HEK293 (cell line): ENCODE measurements at regions not wholly inside any gene's neighbourhood (a gene's known extent, or its start where the extent isn't known, plus 50 kb on each side); places are given as distances from the start of the nearest gene placed in this dataset.

ENCODE experiments used
- CTCF ChIA-PET: fragments of 350-600 bp; formaldehyde crosslinking; extraction: SDS; loops from one replicate; lab custom pipeline; 2021; ENCODE audit warnings: antibody characterized with exemption; lab: Yijun Ruan, JAX
- POLR2A ChIA-PET: fragments of 300-600 bp; formaldehyde crosslinking; extraction: SDS; loops from one replicate; lab custom pipeline; 2020; ENCODE audit warnings: antibody characterized with exemption, inconsistent platforms; lab: Yijun Ruan, JAX
- H3K27ac ChIP-seq: fragments of 200-500 bp; sonication (Bioruptor generic); 2 replicates; pipeline ENCODE4 v1.5.1; 2014; ENCODE audit warnings: low read depth, low read length, control low read depth, inconsistent platforms; ENCODE audit errors: extremely low read depth
- H3K36me3 ChIP-seq, 2 experiments: fragments of 200-500 bp in 1 of 2; sonication (Bioruptor generic) in 1 of 2; 1 replicate in 1 of 2; 2 replicates in 1 of 2; pipeline ENCODE4 v1.5.1; 2014 to 2017; ENCODE audit warnings: inconsistent platforms in 2 of 2, low read length in 2 of 2; ENCODE audit not compliant: control insufficient read depth in 2 of 2, insufficient read depth in 1 of 2
- H3K4me1 ChIP-seq: fragments of 200-500 bp; sonication (Bioruptor generic); 2 replicates; pipeline ENCODE4 v1.5.1; 2014; ENCODE audit warnings: mild to moderate bottlenecking, low read length, inconsistent platforms; ENCODE audit not compliant: control insufficient read depth, insufficient read depth
- H3K4me3 ChIP-seq: 2 replicates; pipeline ENCODE4 v1.5.1; 2011; ENCODE audit warnings: low read depth, mild to moderate bottlenecking, control low read depth, low read length, moderate library complexity
- H3K9me3 ChIP-seq: fragments of 200-500 bp; sonication (Bioruptor generic); 2 replicates; pipeline ENCODE4 v1.5.1; 2014; ENCODE audit warnings: low read depth, low read length, inconsistent platforms; ENCODE audit not compliant: control insufficient read depth, insufficient read depth
- BCL11A ChIP-seq: fragments of 450-650 bp; formaldehyde crosslinking; IDR thresholded peaks from 2 replicates; pipeline ENCODE4 v1.5.1; 2016; ENCODE audit warnings: low read depth, missing biosample characterization, missing genetic modification characterization
- ZNF146 ChIP-seq: fragments of 450-650 bp; formaldehyde crosslinking; IDR thresholded peaks from 2 replicates; pipeline ENCODE4 v1.5.1; 2016; ENCODE audit warnings: missing biosample characterization, missing genetic modification characterization
- ZNF175 ChIP-seq: fragments of 450-650 bp; formaldehyde crosslinking; IDR thresholded peaks from 2 replicates; pipeline ENCODE4 v1.5.1; 2016; ENCODE audit warnings: missing biosample characterization, missing genetic modification characterization
- ZNF529 ChIP-seq: fragments of 450-650 bp; formaldehyde crosslinking; IDR thresholded peaks from 2 replicates; pipeline ENCODE4 v1.5.1; 2017; ENCODE audit warnings: missing genetic modification characterization, missing biosample characterization; ENCODE audit not compliant: insufficient replicate concordance
- ZNF585B ChIP-seq: fragments of 450-650 bp; formaldehyde crosslinking; IDR thresholded peaks from 2 replicates; pipeline ENCODE4 v1.5.1; 2016; ENCODE audit warnings: missing biosample characterization, missing genetic modification characterization
- ZNF792 ChIP-seq: fragments of 450-650 bp; formaldehyde crosslinking; IDR thresholded peaks from 2 replicates; pipeline ENCODE4 v1.5.1; 2016; ENCODE audit warnings: missing biosample characterization, missing genetic modification characterization
- TF ChIP-seq, protein P1 (sequence below): fragments of 450-650 bp; formaldehyde crosslinking; IDR thresholded peaks from 2 replicates; pipeline ENCODE4 v1.5.1; 2016; ENCODE audit warnings: missing biosample characterization, missing genetic modification characterization
- TF ChIP-seq, protein P2 (sequence below): fragments of 450-650 bp; formaldehyde crosslinking; IDR thresholded peaks from 2 replicates; pipeline ENCODE4 v1.5.1; 2016; ENCODE audit warnings: missing biosample characterization, missing genetic modification characterization
- TF ChIP-seq, protein P3 (sequence below): fragments of 450-650 bp; formaldehyde crosslinking; IDR thresholded peaks from 2 replicates; pipeline ENCODE4 v1.5.1; 2016; ENCODE audit warnings: missing biosample characterization, missing genetic modification characterization

DNA sequence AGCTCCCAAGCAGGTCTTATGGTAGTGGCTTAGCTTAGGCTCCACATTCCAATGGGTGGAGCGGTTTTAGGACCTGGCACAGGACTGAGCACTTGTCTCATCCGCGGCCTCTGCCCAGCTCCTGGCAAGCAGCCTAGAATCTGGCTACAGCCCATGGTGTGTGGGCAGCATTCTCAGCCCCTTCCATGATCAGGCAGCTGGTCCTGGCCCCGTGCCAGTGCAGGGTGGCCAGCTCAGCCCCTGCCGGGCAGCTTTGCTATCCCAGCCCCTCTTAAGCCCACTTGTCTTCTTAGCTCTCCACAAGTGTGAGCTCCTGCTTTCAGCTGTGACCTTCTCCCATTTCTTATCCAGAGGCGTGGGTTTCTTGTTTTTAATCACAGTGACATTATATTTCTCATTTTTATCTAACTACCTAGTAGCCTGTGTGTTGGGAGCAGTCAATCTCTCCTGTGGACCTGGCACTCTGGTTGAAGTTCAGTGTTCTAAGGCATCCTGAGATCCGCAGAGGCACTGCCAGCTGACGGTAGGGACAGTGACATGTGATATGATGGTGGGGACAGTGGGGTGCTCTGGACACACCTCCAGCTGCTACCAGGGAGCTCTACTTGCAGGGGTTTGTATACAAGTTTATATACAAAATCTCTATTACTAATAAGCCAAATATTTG, 84.5 kb upstream of the PRNP start (continued):
- TF ChIP-seq, protein P1, sequence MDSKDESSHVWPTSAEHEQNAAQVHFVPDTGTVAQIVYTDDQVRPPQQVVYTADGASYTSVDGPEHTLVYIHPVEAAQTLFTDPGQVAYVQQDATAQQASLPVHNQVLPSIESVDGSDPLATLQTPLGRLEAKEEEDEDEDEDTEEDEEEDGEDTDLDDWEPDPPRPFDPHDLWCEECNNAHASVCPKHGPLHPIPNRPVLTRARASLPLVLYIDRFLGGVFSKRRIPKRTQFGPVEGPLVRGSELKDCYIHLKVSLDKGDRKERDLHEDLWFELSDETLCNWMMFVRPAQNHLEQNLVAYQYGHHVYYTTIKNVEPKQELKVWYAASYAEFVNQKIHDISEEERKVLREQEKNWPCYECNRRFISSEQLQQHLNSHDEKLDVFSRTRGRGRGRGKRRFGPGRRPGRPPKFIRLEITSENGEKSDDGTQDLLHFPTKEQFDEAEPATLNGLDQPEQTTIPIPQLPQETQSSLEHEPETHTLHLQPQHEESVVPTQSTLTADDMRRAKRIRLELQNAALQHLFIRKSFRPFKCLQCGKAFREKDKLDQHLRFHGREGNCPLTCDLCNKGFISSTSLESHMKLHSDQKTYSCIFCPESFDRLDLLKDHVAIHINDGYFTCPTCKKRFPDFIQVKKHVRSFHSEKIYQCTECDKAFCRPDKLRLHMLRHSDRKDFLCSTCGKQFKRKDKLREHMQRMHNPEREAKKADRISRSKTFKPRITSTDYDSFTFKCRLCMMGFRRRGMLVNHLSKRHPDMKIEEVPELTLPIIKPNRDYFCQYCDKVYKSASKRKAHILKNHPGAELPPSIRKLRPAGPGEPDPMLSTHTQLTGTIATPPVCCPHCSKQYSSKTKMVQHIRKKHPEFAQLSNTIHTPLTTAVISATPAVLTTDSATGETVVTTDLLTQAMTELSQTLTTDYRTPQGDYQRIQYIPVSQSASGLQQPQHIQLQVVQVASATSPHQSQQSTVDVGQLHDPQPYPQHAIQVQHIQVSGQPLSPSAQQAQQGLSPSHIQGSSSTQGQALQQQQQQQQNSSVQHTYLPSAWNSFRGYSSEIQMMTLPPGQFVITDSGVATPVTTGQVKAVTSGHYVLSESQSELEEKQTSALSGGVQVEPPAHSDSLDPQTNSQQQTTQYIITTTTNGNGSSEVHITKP (tag by site-specific recombination): 0 out of 2 replicates have a peak, but pooled peaks have one; percentile 17

DNA sequence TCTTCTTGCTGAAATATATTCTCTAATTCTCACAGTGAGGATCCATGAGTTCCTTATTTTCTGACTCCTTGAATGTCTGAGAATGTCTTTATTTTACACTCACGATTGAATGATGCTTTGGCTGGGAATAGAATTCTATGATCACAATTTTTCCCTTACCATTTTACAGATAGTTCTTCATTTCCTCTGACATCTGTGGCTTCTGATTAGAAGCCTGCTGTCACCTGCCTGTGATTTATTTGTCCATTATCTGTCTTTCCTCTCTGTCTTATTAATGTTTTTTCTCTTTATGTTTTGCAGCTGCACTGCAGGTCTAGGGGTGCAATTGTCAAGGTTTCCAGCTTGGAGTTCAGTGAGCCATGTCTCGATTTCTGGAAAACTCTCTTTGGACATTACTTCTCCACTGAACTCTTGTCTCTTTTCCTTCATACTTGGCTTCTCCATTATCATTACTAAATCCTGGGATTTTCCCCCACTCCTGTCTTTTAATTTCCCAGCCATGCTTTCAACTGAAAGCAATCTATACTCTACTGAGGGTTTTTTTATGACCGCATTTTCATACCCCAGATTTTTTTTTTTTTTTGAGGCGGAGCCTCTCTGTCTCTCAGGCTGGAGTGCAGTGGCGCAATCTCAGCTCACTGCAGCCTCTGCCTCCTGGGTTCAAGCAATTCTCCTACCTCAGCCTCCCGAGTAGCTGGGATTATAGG, 85.8 kb upstream of the PRNP start:
- H3K4me1 ChIP-seq: peaks cover 23% of the 10 kb centered on the region
- no peaks in the 10 kb centered on the region for H3K36me3 ChIP-seq
- no peak overlapping the region for H3K4me3 ChIP-seq
- H3K9me3 ChIP-seq: no peaks in the 10 kb centered on the region
- TF ChIP-seq ZNF529 (tag by site-specific recombination) (no peak), ZNF175 (no peak), BCL11A (tag by site-specific recombination) (no peak), ZNF792 (no peak)
- TF ChIP-seq, protein P2, sequence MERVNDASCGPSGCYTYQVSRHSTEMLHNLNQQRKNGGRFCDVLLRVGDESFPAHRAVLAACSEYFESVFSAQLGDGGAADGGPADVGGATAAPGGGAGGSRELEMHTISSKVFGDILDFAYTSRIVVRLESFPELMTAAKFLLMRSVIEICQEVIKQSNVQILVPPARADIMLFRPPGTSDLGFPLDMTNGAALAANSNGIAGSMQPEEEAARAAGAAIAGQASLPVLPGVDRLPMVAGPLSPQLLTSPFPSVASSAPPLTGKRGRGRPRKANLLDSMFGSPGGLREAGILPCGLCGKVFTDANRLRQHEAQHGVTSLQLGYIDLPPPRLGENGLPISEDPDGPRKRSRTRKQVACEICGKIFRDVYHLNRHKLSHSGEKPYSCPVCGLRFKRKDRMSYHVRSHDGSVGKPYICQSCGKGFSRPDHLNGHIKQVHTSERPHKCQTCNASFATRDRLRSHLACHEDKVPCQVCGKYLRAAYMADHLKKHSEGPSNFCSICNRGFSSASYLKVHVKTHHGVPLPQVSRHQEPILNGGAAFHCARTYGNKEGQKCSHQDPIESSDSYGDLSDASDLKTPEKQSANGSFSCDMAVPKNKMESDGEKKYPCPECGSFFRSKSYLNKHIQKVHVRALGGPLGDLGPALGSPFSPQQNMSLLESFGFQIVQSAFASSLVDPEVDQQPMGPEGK (tag by site-specific recombination): no peak
- CTCF ChIA-PET: interaction anchor here (0.7 to 0.8 kb wide), 2 partner anchors 424 to 432 kb away, joined by 3 read pairs; no protein-coding TSS in a partner anchor
- POLR2A ChIA-PET: interaction anchor here (0.7 kb wide), 1 partner anchor 420 kb away, joined by 6 read pairs; no protein-coding TSS in a partner anchor
- no peak overlapping the region for H3K27ac ChIP-seq

DNA sequence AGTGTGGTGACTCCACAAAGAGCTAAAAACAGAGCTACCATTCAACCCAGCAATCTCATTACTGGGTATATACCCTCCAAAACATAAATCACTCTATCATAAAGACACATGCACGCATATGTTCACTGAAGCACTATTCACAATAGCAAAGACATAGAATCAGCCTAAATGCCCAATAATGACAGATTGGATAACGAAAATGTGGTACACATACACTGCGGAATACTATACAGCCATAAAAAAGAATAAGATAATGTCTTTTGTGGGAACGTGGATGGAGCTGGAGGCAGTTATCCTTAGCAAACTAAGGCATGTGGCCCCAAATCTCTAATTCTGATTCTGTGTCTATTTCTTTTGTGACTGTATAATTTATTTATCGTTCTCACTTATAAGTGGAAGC, 89.0 kb upstream of the PRNP start:
- no peaks in the 10 kb centered on the region for H3K9me3 ChIP-seq
- H3K36me3 ChIP-seq: no peaks in the 10 kb centered on the region
- ChIA-PET POLR2A (no interaction called here), CTCF (interaction anchor here (1.2 kb wide), 1 partner anchor 347 kb away, joined by 3 read pairs; no protein-coding TSS in a partner anchor)
- H3K4me1 ChIP-seq: peaks cover 5% of the 10 kb centered on the region; the same call in 1 of the 2 replicates
- peak; percentile 93 for TF ChIP-seq ZNF146
- no peak for TF ChIP-seq ZNF585B (tag by site-specific recombination)
- TF ChIP-seq, protein P3, sequence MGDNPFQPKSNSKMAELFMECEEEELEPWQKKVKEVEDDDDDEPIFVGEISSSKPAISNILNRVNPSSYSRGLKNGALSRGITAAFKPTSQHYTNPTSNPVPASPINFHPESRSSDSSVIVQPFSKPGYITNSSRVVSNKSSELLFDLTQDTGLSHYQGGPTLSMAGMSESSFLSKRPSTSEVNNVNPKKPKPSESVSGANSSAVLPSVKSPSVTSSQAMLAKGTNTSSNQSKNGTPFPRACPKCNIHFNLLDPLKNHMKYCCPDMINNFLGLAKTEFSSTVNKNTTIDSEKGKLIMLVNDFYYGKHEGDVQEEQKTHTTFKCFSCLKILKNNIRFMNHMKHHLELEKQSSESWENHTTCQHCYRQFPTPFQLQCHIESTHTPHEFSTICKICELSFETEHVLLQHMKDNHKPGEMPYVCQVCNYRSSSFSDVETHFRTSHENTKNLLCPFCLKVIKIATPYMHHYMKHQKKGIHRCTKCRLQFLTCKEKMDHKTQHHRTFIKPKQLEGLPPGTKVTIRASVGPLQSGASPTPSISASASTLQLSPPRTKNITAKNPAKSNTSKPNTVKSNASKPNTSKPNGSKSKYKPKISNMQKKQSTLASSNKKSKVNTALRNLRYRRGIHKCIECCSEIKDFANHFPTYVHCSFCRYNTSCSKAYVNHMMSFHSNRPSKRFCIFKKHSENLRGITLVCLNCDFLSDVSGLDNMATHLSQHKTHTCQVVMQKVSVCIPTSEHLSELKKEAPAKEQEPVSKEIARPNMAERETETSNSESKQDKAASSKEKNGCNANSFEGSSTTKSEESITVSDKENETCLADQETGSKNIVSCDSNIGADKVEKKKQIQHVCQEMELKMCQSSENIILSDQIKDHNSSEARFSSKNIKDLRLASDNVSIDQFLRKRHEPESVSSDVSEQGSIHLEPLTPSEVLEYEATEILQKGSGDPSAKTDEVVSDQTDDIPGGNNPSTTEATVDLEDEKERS (tag by site-specific recombination): peak; percentile 67; the same call in 1 of the 2 replicates
- H3K27ac ChIP-seq: no peak overlapping the region
- H3K4me3 ChIP-seq: no peak overlapping the region
